Ovary (tissue), 3 donors: ENCODE measurements at regions not wholly inside any gene's neighbourhood (a gene's known extent, or its start where the extent isn't known, plus 50 kb on each side); places are given as distances from the start of the nearest gene placed in this dataset.

Experiments
- CTCF ChIP-seq, 3 donors: fragments of 450-650 bp in 2 of 3; fragments of 200-600 bp in 1 of 3; IDR thresholded peaks; one replicate each; pipeline versions ENCODE4 v1.5.1 to v1.8.0; 2016 to 2022; ENCODE audit warnings: antibody characterized with exemption in 3 of 3, mild to moderate bottlenecking in 1 of 3
- EP300 ChIP-seq: sonication (generic); formaldehyde crosslinking; IDR thresholded peaks from one replicate; pipeline ENCODE4 v1.6.1; 2017; ENCODE audit warnings: antibody characterized with exemption
- POLR2A ChIP-seq: fragments of 450-650 bp; IDR thresholded peaks from one replicate; pipeline ENCODE4 v1.6.1; 2017; ENCODE audit warnings: antibody characterized with exemption, mild to moderate bottlenecking, moderate library complexity
- donor health status: DM: no; HTN: no; CAD: no.

DNA sequence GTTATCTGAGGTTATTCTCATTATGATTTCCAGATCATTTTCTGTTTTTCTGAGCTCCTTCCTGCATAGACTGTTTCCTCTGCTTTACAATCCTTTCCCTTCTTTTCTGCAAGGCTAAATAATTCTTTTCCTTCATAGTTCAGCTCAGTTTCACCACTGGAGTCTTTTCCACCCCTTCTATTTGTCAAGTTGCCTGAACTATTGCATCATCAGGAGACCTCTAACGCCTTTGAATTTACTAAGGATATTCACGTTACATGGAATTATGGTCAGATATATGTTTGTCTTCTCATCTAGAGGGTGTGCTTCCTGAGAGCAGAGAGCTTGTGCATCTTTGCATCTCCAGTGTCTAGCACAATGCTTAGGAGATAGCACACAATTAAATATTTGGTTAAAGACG, 140.4 kb upstream of the CA10 start:
- no peak for TF ChIP-seq CTCF (IDR thresholded peaks at IDR 0.05)
- no peak for TF ChIP-seq EP300
- TF ChIP-seq POLR2A: no peak
